Activated effector memory CD4-positive, alpha-beta T cell treated with Interleukin-2 at 50 U/mL for 16 hours (primary cell): ENCODE measurements at regions not wholly inside any gene's neighbourhood (a gene's known extent, or its start where the extent isn't known, plus 50 kb on each side); places are given as distances from the start of the nearest gene placed in this dataset.

Experiments used
- DNase-seq: peaks from one replicate; pipeline ENCODE4 v3.0.0-alpha.2; 2020

- no peak for DNase-seq
Observed at GRCh38 chr11:123378096-123378495, 52.0 kb upstream of the GRAMD1B start.

GRCh38 chr11:123377355-123377754 is 52.7 kb upstream of the GRAMD1B start:
- no peak for DNase-seq

DNA sequence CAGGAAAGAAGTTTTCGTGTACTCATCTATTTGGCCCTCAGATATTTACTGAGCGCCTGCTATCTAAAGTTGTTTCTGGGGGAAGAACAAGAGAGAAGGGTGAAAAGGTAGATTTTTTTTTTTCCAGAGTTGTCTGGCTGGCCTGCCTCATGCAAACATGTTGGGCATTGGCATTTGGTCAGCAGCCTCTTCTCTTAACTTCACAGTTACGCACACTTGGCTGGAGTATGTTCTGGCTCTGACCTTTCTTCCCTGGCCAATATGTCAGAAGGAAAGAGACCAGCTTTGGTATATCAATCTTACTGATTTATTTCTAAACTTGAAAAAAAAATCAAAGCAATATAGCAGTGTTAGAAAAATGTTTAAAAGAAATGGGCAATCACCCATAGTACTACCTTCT is 54.2 kb upstream of the GRAMD1B start:
- DNase-seq = no peak

DNA sequence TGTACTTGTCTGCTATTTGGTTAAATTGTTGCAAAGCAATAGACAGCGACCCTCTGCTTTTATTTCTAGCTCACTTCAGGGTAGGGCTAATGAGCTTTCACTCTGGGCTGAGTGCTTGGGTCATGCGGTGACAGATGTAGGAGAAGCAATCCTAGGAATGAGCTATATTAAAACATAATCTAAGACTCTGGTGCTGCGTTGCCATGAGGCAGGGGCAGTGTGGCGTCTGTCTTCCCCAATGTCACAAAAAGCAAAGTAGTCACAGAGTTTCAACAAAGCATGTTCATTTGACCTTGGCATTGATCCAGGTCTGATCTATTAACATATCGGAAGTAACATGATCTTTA is 55.5 kb upstream of the GRAMD1B start:
- no peak for DNase-seq

DNA sequence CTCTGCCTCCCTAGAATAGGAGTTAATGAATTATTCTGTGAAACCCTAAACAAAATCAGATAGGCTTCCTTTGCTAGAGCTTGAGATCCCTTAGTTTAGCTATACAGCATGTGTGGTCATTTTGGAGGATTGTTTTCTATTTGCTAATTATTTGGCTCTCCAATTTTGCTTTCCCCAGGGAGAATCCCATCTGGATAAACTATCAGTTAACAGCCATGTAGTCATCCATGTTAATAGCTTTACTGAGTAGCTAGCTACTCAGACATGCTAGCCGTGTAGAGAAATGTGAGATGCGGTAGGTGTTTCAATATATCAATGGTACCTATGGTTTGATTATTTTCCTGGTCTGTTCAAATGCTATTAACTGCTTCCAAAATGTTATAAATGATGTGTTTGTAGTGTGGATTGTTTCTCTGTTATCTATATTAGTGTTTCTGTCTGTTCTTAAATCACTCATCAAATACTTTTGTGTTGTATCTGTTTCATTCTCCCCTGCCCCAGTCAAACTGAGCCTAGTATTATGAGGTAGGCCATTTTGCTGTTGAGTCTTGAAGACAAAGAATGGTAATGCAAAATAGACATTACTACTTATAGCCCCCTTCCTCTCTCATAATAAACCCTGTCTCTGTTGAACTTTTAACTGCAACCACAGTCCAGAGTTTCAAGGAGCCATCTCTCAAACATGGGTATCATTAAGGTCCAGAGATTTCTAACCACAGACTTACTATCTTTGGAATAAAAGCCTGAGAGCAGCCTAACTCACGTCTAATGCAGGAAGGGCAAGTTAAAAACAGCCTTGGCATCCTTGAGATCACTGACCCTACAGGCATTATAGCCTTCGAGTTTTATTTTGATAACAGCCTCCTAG is 56.1 kb upstream of the GRAMD1B start:
- no peak for DNase-seq

DNA sequence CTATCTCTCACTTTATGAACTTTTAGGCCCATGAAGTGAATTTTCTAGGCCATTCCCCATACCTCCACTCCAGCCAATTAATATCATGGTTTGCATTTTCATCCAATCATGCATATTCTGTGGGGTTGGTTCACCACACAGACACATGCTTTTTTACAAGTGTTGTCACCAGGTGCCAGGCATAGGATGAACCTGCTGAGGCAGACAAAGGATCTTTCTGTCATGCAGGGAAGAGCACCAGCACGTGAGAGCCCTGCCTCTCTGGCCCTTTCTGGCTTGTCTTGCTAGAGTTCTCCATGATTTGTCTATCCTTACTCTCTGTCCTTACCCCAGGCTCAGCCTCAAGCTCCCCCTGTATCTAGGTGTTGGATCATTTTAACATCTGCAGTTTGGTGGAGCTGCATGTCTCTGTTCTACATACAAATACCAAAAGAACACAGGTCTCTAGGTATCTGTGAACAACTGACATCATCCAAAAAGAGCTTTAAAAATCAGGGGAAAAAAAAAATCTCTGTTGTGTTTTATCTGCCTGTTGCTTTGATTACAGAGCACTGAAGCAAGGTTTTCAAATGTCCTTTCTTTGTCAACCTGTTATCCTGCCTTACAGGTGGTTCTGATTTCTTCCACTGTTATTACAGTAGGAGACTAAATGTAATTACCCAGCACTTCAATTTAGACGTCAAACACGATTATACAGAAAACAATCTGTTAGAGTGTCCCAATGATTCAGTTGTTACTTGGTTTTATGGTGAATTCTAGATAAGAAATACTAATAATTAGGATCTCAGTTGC is 58.4 kb upstream of the GRAMD1B start:
- no peak for DNase-seq

- no peak for DNase-seq
Observed at GRCh38 chr11:123366924-123367323, 63.1 kb upstream of the GRAMD1B start.

- DNase-seq = no peak
Observed at GRCh38 chr11:123365955-123366354, 64.1 kb upstream of the GRAMD1B start.

GRCh38 chr11:123364080-123364479 is 66.0 kb upstream of the GRAMD1B start:
- DNase-seq = no peak

- no peak for DNase-seq
Observed at GRCh38 chr11:123363556-123363955, 66.5 kb upstream of the GRAMD1B start.

GRCh38 chr11:123362941-123363340 is 67.1 kb upstream of the GRAMD1B start:
- no peak for DNase-seq

GRCh38 chr11:123362186-123362585 is 67.9 kb upstream of the GRAMD1B start:
- no peak for DNase-seq

DNA sequence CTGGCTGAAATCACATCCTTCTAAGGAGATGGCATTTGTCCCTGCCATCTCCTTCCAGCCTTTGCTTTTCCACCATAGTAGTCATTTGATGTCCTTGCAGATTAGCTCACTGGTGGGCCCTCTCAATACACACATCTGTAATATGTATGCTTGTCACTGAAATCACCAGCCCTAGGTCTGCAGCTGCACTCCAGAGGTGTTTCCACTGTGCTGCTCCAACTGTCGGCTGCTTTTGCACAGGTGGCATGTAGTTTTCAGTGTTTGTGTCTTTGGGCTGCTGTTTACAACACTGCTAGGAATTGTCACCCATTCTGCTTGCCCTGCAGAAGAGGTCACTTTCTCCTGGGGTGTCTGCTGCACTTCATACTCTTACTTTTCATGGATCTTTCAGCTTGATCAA is 69.0 kb upstream of the GRAMD1B start:
- no peak for DNase-seq

DNA sequence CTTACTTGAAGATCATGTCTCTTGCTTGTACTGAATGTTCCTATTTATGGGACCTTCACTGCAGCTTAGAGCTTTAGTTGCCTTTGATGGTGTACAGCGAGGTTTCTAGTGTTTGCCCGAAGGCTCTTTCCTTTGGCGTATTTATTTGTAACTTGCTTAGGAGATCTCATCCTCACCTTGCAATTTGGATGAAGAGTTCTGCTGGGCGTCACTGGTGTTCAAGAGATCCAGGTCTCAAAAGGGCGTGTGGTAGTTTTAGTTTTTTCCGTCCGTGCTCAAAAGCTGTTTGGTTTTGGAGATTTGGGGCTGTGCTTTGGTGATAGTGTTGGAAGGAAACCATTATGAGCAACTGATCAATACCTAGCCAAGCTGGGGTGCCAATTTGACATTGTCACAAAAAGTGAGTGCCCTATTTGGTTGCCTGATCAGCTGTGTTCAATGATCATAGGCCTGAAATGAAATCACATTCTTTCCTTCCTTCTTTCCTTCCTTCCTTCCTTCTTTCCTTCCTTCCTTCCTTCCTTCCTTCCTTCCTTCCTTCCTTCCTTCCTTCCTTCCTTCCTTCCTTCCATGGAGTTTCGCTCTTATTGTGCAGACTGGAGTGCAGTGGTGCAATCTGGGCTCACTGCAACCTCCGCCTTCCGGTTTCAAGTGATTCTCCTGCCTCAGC is 69.7 kb upstream of the GRAMD1B start:
- no peak for DNase-seq

DNA sequence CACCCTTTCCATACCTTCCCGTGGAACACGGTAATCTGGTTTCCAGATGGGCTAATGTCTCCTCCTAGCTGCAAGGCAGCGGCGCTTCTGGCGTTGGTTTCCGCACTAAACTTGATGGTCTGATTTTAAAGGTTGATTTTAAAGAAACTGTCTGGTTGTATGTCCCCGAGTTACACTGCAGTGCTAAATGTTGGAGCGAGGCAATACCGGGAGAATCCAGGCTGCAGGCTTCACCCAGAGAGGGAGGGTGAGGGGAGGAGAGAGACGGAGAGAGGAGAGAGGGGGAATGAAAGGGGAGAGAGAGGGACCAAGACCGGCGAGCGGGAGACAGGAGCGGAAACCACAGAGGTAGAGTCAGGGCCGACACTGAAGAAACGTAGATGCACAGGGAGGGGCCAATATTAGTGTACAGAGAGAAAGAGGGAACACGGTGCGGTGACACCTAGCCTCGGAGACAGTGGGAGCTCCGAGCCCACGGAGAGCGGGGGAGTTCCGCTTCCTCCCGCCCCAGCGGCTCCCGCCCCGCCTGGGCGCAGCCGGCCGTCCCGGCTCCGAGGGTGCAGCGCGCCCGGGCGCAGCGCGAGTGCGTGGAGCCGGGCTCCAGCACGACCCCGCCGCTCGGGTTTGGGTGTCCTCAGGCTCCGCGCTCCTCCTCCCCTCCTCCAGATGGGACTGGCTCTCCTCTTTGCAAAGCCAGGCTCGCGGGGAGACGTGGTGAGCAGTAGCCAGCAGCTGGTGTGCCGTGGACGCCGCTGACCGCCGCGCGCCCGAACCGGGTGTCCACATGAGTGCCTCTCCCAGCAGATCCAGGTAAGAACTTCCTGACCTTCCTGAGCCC is 71.9 kb upstream of the GRAMD1B start:
- DNase-seq = peak; percentile 11

- no peak for DNase-seq
Observed at GRCh38 chr11:123357353-123357989, 72.6 kb upstream of the GRAMD1B start.

DNA sequence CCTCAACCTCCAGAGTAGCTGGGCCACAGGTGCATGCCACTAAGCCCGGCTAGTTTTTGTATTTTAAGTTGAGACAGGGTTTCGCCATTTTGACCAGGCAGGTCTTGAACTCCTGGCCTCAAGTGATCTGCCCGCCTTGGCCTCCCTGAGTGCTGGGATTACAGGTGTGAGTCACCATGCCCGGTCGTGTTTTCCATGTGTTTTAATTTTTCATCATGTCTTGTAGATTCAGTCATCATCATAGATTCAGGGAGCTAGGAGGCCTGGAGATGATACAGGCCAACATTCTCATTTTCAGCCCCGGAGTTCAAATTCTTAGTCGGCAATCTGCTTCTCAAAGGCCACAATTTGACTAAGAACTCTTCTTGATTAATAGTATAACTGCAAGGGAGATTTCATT is 73.5 kb upstream of the GRAMD1B start:
- no peak for DNase-seq

- no peak for DNase-seq
Observed at GRCh38 chr11:123354371-123354975, 75.6 kb upstream of the GRAMD1B start.

- no peak for DNase-seq
Observed at GRCh38 chr11:123351375-123351774, 78.7 kb upstream of the GRAMD1B start.

DNA sequence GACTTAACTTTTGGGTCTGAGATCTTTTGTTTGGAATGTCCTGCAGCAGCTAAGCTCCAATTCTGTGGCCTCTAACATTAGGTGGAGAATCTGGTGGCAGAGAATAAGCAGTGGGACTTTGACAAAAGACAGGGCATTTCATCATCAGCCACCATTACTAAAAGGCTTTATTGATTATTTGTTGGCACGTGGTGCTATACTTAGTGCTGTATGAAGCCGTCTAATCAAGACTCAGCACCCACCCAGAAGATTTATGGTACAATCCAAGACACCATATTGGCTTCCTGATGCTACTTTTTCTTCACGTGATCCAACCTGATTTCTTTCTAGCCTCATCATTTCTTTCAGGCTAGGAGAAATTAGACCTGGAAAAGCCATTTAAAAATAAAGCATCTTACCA is 80.7 kb upstream of the GRAMD1B start:
- DNase-seq = no peak

- no peak for DNase-seq
Observed at GRCh38 chr11:123344790-123345357, 85.2 kb upstream of the GRAMD1B start.
